HG03378 (cell line): ENCODE measurements at regions not wholly inside any gene's neighbourhood (a gene's known extent, or its start where the extent isn't known, plus 50 kb on each side); places are given as distances from the start of the nearest gene placed in this dataset.
"Not testable (repeated sequence)": the region's sequence is repeated elsewhere in the genome, so short reads cannot be mapped to it uniquely, and the experiment has no call there.

Source experiments
- ATAC-seq: cut with Tn5 transposase; IDR thresholded peaks from one replicate; pipeline ENCODE4 v1.9.1; 2021; ENCODE audit warnings: mild to moderate bottlenecking, moderate library complexity; ENCODE audit not compliant: unreplicated experiment

DNA sequence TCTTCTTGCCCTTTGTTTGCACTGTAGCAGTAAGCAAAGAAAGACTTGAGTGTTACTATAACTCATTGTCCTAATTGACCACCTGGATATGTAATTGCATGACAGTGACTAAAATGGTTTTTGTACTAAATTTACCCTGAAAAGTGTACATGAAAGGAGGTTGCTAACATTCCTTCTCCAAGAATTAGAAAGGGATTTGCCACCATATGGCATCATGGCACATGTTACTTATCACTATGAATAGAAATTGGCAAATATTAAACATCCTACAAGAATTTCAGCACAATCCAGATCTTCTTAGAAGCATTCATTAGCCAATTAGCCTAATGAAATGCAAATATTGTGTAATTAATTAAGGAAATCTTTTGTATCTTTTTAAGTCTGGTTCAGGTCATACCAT is 834.2 kb downstream of the STPG2 start:
- no peak for ATAC-seq

DNA sequence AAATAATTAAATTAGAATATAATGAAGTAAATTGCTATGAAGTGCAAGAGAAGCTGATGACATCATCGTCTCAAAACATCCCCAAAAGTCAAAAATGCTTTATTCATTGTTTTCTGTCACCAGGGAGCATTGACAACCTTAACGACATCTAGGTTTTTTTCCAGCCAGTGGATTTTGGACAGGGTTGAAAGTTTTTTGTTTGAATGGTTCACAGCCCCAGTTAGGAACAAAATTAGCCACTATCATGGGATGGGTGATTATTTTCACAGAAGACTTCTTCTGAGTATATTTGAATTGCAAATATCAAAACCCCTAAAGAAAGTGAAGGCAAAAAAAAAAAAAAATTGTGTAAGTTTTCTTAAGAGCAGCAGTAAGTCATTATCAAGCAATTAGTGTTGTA is 826.1 kb downstream of the STPG2 start:
- ATAC-seq: no peak

- ATAC-seq: no peak
Measured at GRCh38 chr4:97317671-97318070, 825.6 kb downstream of the STPG2 start.

- ATAC-seq: not testable (repeated sequence)
Measured at GRCh38 chr4:97325751-97326150, 817.5 kb downstream of the STPG2 start.

GRCh38 chr4:97330917-97331316 is 812.4 kb downstream of the STPG2 start:
- no peak for ATAC-seq

GRCh38 chr4:97334348-97334747 is 808.9 kb downstream of the STPG2 start:
- no peak for ATAC-seq

DNA sequence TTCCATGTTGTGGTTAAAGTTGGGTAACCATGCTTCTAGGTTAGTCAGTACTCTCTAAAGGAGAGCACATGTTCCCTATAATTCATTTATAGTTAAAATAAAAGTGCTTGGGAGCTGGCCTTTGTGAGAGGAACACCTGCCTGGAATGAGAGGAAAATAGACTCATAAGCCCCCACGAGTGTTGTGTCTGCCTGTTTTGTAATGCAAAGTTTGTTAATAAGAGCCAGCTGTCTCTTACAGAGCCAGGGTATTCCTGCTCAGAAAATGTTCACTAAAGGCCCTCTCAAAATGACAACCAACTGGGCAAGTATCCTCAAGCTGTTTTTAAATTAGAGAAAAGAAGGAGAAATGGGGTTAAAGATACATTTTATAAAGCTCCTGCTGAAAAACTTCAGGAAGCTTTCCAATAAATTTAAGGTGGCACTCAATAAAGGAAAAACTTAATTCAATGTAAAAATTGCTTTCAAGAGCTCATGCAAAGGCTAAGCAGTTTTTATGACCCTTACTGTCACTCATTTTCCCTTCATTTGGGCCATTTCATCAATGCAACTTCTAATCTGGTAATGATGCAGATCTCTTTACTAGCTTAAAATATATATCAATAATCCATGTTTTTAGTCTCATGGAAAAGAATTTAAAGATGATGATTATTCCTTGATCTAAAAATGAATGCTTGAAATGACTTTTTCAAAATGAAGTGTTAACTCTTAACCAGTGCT is 793.6 kb downstream of the STPG2 start:
- ATAC-seq: no peak

GRCh38 chr4:97353876-97354275 is 789.4 kb downstream of the STPG2 start:
- ATAC-seq: no peak

DNA sequence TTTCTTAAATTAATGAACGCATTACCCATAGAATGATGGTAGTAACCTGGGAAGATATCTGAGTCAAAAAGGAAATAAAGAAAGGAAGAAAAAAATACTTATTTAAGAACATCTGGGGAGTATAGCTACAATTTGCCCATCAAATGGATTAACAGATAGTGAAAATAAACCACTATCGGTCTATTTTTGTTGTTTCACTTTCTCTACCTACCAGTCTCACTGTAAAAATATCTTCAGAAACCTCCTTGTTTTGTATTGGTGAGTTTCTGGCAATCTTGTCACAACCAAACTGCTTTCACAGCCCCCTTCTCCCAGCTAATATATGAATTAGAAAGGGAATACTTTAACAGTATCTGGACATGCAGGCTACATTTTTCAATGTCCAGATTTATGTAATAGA is 783.5 kb downstream of the STPG2 start:
- ATAC-seq: no peak

DNA sequence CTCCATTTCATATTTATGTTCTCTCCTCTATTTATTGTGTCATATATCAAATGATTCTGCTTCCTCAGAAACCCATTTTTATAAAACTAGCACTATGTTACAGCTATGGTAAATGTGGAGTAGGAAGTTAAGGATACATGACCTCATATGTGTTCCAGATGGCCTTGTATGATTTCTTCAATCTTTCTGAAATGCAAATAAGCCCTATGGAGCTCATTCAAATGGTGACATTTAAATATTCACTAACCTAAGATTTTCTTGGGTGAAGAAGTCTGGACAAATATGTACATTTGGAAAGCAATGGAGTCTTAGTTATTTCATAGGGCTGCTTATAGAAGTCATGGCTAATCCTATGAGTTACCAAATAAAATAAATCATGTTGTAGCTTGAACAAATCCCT is 782.5 kb downstream of the STPG2 start:
- ATAC-seq: no peak

GRCh38 chr4:97367878-97368277 is 775.4 kb downstream of the STPG2 start:
- no peak for ATAC-seq

GRCh38 chr4:97370568-97370967 is 772.7 kb downstream of the STPG2 start:
- no peak for ATAC-seq

DNA sequence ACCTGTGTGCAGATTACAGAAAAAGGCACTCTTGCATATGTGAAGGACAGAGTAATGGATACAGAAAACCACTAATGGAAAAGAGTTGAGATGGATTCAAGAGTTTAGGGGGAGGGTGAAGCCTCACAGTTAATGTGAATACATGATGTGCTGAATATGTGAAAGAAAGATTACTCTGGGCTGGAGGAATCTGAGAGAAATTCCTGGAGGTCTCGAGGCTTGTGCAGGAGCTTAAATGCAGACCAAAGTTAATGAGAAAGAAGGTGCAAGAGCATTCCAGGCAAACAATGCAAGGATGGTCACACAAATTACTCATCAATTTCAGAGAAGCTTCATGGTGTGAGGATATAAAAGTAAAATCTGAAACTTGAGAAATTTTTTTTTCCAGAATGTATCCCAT is 768.8 kb downstream of the STPG2 start:
- no peak for ATAC-seq

DNA sequence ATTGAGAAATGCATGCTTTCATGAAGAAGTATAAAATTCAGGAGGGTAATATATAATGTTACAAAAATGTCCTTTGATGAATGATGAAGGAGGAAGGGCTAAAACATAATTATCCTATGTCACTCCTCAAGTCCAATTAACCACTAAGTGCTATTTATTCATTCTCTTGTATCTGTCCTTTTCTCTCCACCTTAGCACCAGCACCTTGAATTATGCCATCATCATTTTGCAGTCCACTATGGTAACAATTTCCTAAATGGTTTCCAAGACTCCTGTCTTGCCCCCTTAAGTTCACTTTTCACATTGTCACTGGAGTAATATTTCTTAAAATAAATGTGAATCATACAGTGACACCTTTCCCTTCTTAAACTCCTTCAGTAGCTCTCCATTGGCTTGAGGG is 756.3 kb downstream of the STPG2 start:
- ATAC-seq: no peak

DNA sequence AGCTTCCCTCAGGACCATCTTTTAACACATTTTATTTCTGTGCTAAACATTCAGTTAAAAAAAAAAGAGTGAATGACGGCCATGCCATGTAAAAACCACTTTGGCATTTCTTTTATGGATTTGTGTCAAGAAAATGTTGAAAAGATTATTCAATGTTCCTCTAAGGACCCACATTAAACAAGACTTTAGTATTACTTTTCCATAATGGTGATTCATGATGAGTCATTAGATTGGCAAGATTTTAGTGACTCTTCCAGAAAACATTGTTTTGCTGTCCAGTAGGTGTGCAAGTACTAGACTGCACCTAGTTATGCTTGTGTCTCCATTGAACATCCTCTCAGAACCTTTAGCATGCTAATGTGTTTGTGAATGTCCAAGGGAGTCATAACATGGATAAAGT is 748.6 kb downstream of the STPG2 start:
- ATAC-seq: no peak

DNA sequence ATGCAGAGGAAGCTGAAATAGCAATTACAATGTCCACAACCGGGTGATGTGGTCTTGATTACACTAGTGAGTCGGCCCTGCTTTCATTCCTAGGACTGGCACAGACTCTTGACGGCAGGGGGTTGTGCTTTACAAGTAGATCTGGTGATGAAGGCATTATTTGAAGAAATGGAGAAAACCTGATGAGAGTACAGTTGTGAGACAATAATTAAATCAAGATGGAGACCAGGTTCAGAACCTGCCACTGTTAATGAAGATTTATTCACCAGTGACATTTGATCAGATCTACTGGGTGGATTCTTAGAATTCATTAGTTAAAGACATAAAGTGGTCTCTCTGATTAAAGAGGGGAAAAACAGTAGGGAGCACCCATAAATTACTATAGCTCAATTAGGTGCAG is 747.2 kb downstream of the STPG2 start:
- ATAC-seq: no peak

GRCh38 chr4:97396605-97397004 is 746.7 kb downstream of the STPG2 start:
- ATAC-seq: no peak

DNA sequence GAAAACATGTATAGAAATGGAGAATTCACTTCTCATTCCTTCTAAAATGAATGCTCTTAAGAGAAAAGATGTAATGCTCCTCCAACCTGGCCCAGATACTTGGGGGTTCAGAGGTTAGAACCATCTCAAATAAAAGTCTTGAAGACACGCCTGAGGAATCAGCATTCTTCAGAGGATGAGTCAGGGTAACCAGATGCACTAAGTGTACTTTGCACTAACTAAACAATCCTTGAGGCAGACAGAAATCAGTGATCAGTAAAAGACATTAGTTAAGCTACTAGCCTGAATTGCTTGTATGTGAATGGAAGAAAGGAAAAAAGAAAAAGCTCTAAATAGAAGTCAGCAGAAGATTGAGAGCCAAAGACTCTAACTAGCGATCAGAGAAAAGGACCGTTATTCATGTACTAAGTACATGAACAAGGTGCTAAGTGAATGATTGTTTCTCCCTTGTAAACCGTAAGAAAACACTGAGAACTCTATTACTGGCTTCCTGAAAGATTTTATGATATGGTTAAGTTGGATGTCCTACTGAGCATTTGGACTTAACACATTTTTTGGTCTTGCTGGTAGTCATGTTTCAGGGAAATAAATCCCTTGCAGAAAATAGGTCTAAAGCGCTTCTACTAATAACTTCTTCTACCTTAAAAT is 738.3 kb downstream of the STPG2 start:
- no peak for ATAC-seq

GRCh38 chr4:97411356-97411755 is 731.9 kb downstream of the STPG2 start:
- no peak for ATAC-seq

DNA sequence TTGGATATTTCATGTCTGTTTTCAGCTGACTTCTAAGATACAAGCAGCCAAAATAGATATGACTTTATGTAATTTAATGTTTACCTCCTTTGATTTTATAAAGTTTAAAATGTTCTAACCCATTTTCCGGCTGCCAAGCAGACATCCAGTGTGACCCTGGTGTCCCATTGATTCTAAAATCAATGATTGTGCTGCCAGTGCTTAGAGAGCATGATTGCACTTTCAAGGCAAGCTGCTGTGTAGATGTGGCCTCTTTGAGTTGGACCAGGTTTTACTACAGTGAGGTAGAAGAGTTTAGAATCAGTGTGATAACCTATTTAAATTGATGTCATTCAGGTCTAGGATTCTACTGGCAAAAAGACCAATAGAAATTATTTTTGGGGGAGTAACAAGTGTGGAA is 730.9 kb downstream of the STPG2 start:
- no peak for ATAC-seq

GRCh38 chr4:97414161-97414560 is 729.1 kb downstream of the STPG2 start:
- ATAC-seq: no peak

- ATAC-seq: no peak
Measured at GRCh38 chr4:97432551-97432950, 710.7 kb downstream of the STPG2 start.
